K562 (cell line): ENCODE measurements at regions not wholly inside any gene's neighbourhood (a gene's known extent, or its start where the extent isn't known, plus 50 kb on each side); places are given as distances from the start of the nearest gene placed in this dataset.
A peak's percentile ranks its signal among the peaks of the same experiment; 100 is the strongest.

Source experiments
- ATAC-seq: fragments of 200-7000 bp; cut with Tn5 transposase; 3 replicates; pipeline ENCODE4 v1.9.1; 2020; ENCODE audit warnings: moderate library complexity
- BruUV-seq: library from RNA; stranded (reverse); fragments of 400-500 nt; replicated peaks from 2 replicates; lab custom pipeline; 2021; lab: Mats Ljungman, UMichigan
- CTCF ChIA-PET: fragments of 300-600 bp; formaldehyde crosslinking; extraction: SDS; loops from one replicate; lab custom pipeline; 2021; ENCODE audit warnings: low intra/inter-chr PET ratio; lab: Yijun Ruan, JAX
- POLR2A ChIA-PET: fragments of 300-600, 350-650 bp; sonication (Branson Sonifier 250); formaldehyde crosslinking; extraction: SDS; loops from one replicate; lab custom pipeline; 2021; ENCODE audit warnings: antibody characterized with exemption, inconsistent platforms; lab: Yijun Ruan, JAX
- DNase-seq, 4 experiments: peaks; one replicate each; pipeline versions ENCODE4 v3.0.0 to v3.0.0-alpha.2; 2011 to 2018; ENCODE audit warnings: low spot score in 3 of 4, mixed read lengths in 3 of 4; ENCODE audit errors: extremely low read depth in 1 of 4
- FAIRE-seq: peaks from 2 replicates; lab custom pipeline; 2011; peaks lifted over from hg19 to GRCh38; lab: Jason Lieb, UNC
- H2AFZ ChIP-seq: 2 replicates; pipeline ENCODE4 v1.6.0; 2011; ENCODE audit warnings: low read depth, low read length, control low read depth, inconsistent platforms
- H3K27ac ChIP-seq: fragments of 200-600 bp; 3 replicates; pipeline ENCODE4 v1.8.0; 2011; ENCODE audit warnings: low read depth, mild to moderate bottlenecking, control low read depth, inconsistent platforms, low read length, moderate library complexity, mixed read lengths; ENCODE audit errors: extremely low read depth
- H3K27me3 ChIP-seq, 2 experiments: fragments of 300-600 bp in 1 of 2; 2 replicates in 1 of 2; 3 replicates in 1 of 2; pipeline versions ENCODE4 v1.6.0 to v1.8.0; 2011; ENCODE audit warnings: inconsistent platforms in 2 of 2, low read length in 2 of 2, mild to moderate bottlenecking in 1 of 2, mixed read lengths in 1 of 2, moderate library complexity in 1 of 2; ENCODE audit not compliant: control insufficient read depth in 2 of 2, insufficient read depth in 2 of 2
- H3K36me3 ChIP-seq: fragments of 300-600 bp; 3 replicates; pipeline ENCODE4 v1.8.0; 2011; ENCODE audit warnings: mild to moderate bottlenecking, low read length, inconsistent platforms; ENCODE audit not compliant: control insufficient read depth, insufficient read depth
- H3K4me1 ChIP-seq, 2 experiments: fragments of 200-600 bp in 1 of 2; replicated peaks in 1 of 2; 2 replicates in 1 of 2; 3 replicates in 1 of 2; pipeline versions ENCODE4 v1.5.1 to v1.8.0; 2011; ENCODE audit warnings: inconsistent platforms in 2 of 2, low read length in 2 of 2, mild to moderate bottlenecking in 1 of 2, mixed read lengths in 1 of 2, moderate library complexity in 1 of 2; ENCODE audit not compliant: control insufficient read depth in 2 of 2, insufficient read depth in 2 of 2
- H3K4me2 ChIP-seq: 2 replicates; pipeline ENCODE4 v1.6.1; 2011; ENCODE audit warnings: low read length, control low read depth, inconsistent platforms, mixed read lengths; ENCODE audit not compliant: insufficient read depth
- H3K4me3 ChIP-seq: fragments of 200-600 bp; sonication (generic), shearing (Covaris generic); 2 replicates; pipeline ENCODE4 v1.5.1; 2016; ENCODE audit warnings: control low read depth, inconsistent platforms
- H3K79me2 ChIP-seq: fragments of 200-600 bp; 3 replicates; pipeline ENCODE4 v1.8.0; 2011; ENCODE audit warnings: low read length, inconsistent platforms; ENCODE audit not compliant: control insufficient read depth, insufficient read depth
- H3K9ac ChIP-seq, 2 experiments: 2 replicates each; pipeline versions ENCODE4 v1.6.0 to v1.6.1; 2011; ENCODE audit warnings: low read depth in 2 of 2, low read length in 2 of 2, control low read depth in 1 of 2, inconsistent platforms in 1 of 2, mild to moderate bottlenecking in 1 of 2, mixed read lengths in 1 of 2; ENCODE audit not compliant: insufficient read depth in 1 of 2
- H3K9me1 ChIP-seq: one replicate; pipeline ENCODE4 v1.6.0; 2011; ENCODE audit warnings: inconsistent platforms, mild to moderate bottlenecking, low read length, moderate library complexity; ENCODE audit not compliant: control insufficient read depth, insufficient read depth
- H3K9me3 ChIP-seq: replicated peaks from 2 replicates; pipeline ENCODE4 v1.5.1; 2011; ENCODE audit warnings: low read depth, low read length, inconsistent platforms; ENCODE audit not compliant: control insufficient read depth, insufficient read depth
- H4K20me1 ChIP-seq: replicated peaks from 2 replicates; pipeline ENCODE4 v1.6.1; 2011; ENCODE audit warnings: low read length, inconsistent platforms, mixed read lengths; ENCODE audit not compliant: control insufficient read depth, insufficient read depth
- MAFG ChIP-seq: fragments of 450-650 bp; conservative IDR thresholded peaks from 2 replicates; pipeline ENCODE4 v1.6.1; 2016; ENCODE audit warnings: missing genetic modification characterization, missing compliant biosample characterization
- NR2C1 ChIP-seq, 2 experiments: fragments of 450-650 bp; IDR thresholded peaks; 2 replicates each; pipeline ENCODE4 v1.6.1; 2017; ENCODE audit warnings: mild to moderate bottlenecking in 2 of 2, antibody characterized with exemption in 1 of 2, inconsistent platforms in 1 of 2, missing compliant biosample characterization in 1 of 2, missing genetic modification characterization in 1 of 2
- STAG1 ChIP-seq: sonication (generic); formaldehyde crosslinking; IDR thresholded peaks from 2 replicates; pipeline ENCODE4 v1.5.0; 2020; ENCODE audit warnings: missing genetic modification reagents, borderline replicate concordance
- YBX1 ChIP-seq: fragments of 450-650 bp; IDR thresholded peaks from 2 replicates; pipeline ENCODE4 v1.7.1; 2016; ENCODE audit warnings: mild to moderate bottlenecking
- ZFP30 ChIP-seq: fragments of 250-450 bp; sonication (Bioruptor Pico); IDR thresholded peaks from 2 replicates; pipeline ENCODE4 v1.8.0; 2022; ENCODE audit warnings: moderate library complexity, mild to moderate bottlenecking, inconsistent platforms, borderline replicate concordance
- ZNF316 ChIP-seq: fragments of 450-650 bp; IDR thresholded peaks from 2 replicates; pipeline ENCODE4 v1.6.1; 2016
- ZNF668 ChIP-seq: fragments of 250-450 bp; sonication (Bioruptor Pico); IDR thresholded peaks from 2 replicates; pipeline ENCODE4 v1.8.0; 2022; ENCODE audit warnings: mild to moderate bottlenecking, inconsistent platforms
- ZNF76 ChIP-seq: fragments of 250-450 bp; sonication (Bioruptor Pico); IDR thresholded peaks from 2 replicates; pipeline ENCODE4 v1.4.0; 2020; ENCODE audit warnings: mild to moderate bottlenecking, moderate library complexity, borderline replicate concordance
- ZSCAN29 ChIP-seq: fragments of 450-650 bp; IDR thresholded peaks from 2 replicates; pipeline ENCODE4 v1.6.1; 2017
- WGBS: fragments of 100-300 bp; shearing (Covaris generic); methylation state at CpG from one replicate; pipeline ENCODE4 v1.1.6; 2016; ENCODE audit warnings: low coverage, mixed read lengths; ENCODE audit not compliant: insufficient coverage; ENCODE audit errors: missing lambda C conversion rate; 5-methylcytosine and 5-hydroxymethylcytosine counted together
- in situ Hi-C: fragments of 300-500 bp; cut with MboI; formaldehyde crosslinking; loops from 4 replicates; pipeline ENCODE4 v1.15.0; 2018; ENCODE audit warnings: inconsistent platforms, mixed read lengths
- intact Hi-C: fragments of 100-400 bp; cut with micrococcal nuclease; formaldehyde crosslinking; loops from 2 replicates; pipeline ENCODE4 v1.14.2; 2022

DNA sequence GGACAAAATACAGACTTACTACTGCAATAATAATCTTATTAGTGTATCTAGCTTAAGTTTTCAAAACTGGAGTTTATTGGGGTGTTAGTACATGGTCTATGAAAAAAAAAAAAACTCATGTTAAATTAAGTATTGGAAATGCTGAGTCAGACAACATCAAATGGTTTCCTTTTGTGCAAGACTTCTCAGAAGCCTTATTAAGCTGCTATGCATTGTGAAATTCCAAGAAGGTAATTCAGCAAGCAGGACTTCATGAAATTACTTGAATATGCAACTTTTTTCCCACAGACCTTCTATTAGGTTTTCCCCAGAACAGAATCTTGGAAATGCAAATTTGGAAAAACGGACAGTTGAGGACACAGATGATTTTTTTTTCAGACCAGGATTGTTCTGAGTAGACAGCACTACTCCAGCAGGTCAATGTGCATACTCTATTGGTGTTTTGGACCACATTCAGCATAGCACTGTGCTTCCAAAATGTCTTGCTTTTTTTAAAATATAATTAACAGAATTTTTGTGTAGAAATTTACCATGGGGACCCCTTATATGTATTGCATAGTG, 568.8 kb upstream of the TENM3 start:
- no peak for TF ChIP-seq NR2C1 (IDR thresholded peaks at IDR 0.05)
- TF ChIP-seq NR2C1 (tag; IDR thresholded peaks at IDR 0.05): no peak
- TF ChIP-seq MAFG (tag): peak; percentile 37; the same call in 1 of the 2 replicates
- 0 out of 2 replicates have a peak, but pooled peaks have one; percentile 11 for TF ChIP-seq ZNF316
- TF ChIP-seq ZNF668: no peak
- POLR2A ChIA-PET: no interaction called here
- in situ Hi-C loops (no loop called here), intact Hi-C loops (no loop called here)
- no peak overlapping the region for H3K4me3 ChIP-seq
- ATAC-seq: no peak
- H3K79me2 ChIP-seq: no peaks in the 10 kb centered on the region
- H3K4me2 ChIP-seq: no peak overlapping the region
- H4K20me1 ChIP-seq: no peaks in the 10 kb centered on the region
- WGBS: 0% methylated on average over 1 of the region's 1 CpG
- H3K4me1 ChIP-seq: no peaks in the 10 kb centered on the region
- BruUV-seq: no TSS peak
- no peaks in the 10 kb centered on the region for H3K9me3 ChIP-seq
- FAIRE-seq: no peak
- DNase-seq: no peak
- H3K9me1 ChIP-seq: no peaks in the 10 kb centered on the region
- no peak overlapping the region for H3K27ac ChIP-seq
- H3K36me3 ChIP-seq: no peaks in the 10 kb centered on the region
- CTCF ChIA-PET: no interaction called here
- no peak overlapping the region for H2AFZ ChIP-seq
- H3K27me3 ChIP-seq: no peaks in the 10 kb centered on the region
- H3K9ac ChIP-seq: no peak overlapping the region

- Histone ChIP-seq H4K20me1 (no peaks in the 10 kb centered on the region), H3K4me3 (no peak overlapping the region), H3K9ac (no peak overlapping the region), H2AFZ (no peak overlapping the region), H3K4me2 (no peak overlapping the region), H3K9me3 (no peaks in the 10 kb centered on the region), H3K27ac (no peak overlapping the region), H3K79me2 (no peaks in the 10 kb centered on the region), H3K36me3 (no peaks in the 10 kb centered on the region), H3K9me1 (no peaks in the 10 kb centered on the region), H3K4me1 (no peaks in the 10 kb centered on the region), H3K27me3 (no peaks in the 10 kb centered on the region)
- DNase-seq: no peak
- no peak for TF ChIP-seq YBX1
- TF ChIP-seq ZNF76 (CRISPR knock-in tag): no peak
- no peak for TF ChIP-seq ZSCAN29
- no peak for TF ChIP-seq STAG1
- no peak for TF ChIP-seq ZFP30 (CRISPR knock-in tag)
- in situ Hi-C loops (no loop called here), intact Hi-C loops (no loop called here)
- ChIA-PET CTCF (no interaction called here), POLR2A (no interaction called here)
- no peak for FAIRE-seq
- no peak for ATAC-seq
- WGBS: 0% methylated on average over 2 of the region's 2 CpGs
- no TSS peak for BruUV-seq
Observed at GRCh38 chr4:181676546-181676945, 566.7 kb upstream of the TENM3 start.
